SW 1271 (cell line): ENCODE measurements at regions not wholly inside any gene's neighbourhood (a gene's known extent, or its start where the extent isn't known, plus 50 kb on each side); places are given as distances from the start of the nearest gene placed in this dataset.
"Not testable (repeated sequence)": the region's sequence is repeated elsewhere in the genome, so short reads cannot be mapped to it uniquely, and the experiment has no call there.

ENCODE experiments used
- DNase-seq, 2 experiments: peaks; one replicate each; lab custom pipeline; 2025; lab: John Stamatoyannopoulos, UW

GRCh38 chr7:29701540-29701939 is 104.8 kb upstream of the WIPF3 start:
- DNase-seq = not testable (repeated sequence)

DNA sequence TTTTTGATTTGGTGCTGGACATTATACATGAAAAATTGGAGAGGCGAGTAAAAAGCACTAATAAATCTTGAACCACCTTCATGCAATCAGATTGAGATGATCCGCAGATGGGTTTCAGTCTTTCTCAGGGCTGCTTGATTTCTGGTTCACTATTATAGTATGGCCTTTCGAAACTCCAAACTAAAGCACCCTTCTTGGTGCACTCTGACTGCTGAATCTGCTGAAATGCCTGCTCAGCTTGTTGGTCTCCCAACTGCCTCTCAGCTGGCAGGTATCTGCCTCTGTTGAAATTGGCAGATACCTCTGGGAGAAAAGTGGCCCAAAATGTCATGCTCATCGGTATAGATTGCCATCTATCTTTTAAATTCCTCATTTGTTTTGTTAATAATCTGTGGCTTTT is 102.5 kb upstream of the WIPF3 start:
- not testable (repeated sequence) for DNase-seq

DNA sequence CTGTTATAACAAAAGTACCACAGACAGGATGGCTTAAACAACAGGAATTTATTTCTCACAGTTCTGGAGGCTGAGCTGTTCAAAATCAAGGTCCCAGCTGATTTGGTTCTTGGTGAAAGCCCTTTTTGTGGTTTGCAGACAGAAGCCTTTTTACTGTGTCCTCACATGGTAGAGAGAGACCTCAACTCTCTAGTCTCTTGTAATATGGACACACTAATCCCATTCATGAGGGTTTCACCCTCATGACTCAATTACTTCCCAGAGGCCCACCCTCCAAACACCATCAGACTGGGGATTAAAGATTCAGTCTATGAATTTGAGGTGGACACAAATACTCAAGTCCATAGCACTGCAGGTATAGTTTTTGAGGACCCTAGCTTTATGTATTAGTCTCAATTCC is 97.3 kb upstream of the WIPF3 start:
- DNase-seq = not testable (repeated sequence)

- DNase-seq = peak; percentile 73 to 87
Measured at GRCh38 chr7:29723127-29723526, 83.2 kb upstream of the WIPF3 start.

DNA sequence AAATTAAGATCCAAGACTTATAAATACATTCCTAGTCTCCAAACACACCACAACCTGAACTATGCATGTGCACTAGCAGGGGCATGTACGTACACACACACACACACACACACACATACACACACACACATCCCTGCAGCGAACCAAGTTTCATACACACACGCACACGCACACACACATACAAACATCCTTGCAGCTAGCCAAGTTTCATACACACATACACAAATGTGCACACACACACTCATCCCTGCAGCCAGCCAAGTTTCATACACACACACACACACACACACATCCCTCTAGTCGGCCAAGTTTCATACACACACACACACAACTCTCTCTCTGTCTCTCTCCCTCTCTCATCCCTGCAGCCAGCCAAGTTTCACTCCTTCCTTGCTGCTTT is 82.7 kb upstream of the WIPF3 start:
- DNase-seq = peak in 1 of 2 experiments; percentile 24

- not testable (repeated sequence) for DNase-seq
Measured at GRCh38 chr7:29729534-29730165, 76.7 kb upstream of the WIPF3 start.

DNA sequence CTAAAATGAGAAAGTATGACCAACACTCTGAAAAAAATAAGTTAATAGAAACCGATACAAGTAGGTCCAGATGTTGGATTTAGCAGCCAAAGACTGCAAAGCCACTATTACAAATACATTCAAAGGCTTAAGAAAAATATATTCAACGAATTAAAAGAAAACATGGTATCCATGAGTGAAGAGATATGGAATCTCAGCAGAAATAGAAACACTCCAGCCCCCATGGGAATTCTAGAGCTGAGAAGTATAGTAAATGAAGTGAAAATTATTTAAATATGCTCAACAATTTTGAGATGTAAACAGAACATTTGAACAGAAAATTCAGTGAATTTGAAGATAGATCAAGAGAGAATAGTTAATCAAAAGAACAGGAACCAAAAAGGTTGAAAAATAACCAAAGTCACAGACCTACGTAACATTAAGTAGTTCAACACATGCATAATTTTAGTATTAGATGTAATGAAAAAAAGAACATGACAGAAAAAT is 72.0 kb upstream of the WIPF3 start:
- DNase-seq = no peak

DNA sequence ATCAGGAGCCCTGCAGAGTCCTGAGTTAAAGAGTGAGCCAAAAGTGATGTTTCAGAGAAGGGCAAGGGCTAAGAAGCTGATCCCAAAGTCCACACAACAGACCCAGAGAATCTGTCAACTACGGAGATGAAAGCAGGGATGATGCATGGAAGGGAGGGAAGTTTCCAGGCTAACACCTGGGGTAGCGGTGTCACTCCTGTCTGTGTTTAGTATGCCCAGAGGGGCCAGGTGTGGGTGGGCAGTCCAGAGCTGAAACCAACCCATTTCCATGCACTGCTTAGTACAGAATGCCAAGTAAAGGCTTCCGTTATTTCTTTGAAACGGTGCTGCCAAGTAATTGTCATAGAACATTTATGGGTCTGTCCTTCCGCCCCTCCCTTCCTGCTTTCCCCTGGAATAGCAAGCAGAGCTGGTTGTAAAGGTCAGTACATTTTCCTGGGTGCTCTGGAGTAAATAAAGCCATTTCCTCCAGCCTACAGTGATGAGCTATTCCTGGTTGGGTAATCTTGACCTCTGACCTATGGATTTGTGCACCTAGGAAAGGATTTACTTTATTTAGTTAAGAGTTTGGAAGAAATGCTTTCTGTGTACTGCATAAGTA is 58.6 kb upstream of the WIPF3 start:
- DNase-seq = not testable (repeated sequence)

DNA sequence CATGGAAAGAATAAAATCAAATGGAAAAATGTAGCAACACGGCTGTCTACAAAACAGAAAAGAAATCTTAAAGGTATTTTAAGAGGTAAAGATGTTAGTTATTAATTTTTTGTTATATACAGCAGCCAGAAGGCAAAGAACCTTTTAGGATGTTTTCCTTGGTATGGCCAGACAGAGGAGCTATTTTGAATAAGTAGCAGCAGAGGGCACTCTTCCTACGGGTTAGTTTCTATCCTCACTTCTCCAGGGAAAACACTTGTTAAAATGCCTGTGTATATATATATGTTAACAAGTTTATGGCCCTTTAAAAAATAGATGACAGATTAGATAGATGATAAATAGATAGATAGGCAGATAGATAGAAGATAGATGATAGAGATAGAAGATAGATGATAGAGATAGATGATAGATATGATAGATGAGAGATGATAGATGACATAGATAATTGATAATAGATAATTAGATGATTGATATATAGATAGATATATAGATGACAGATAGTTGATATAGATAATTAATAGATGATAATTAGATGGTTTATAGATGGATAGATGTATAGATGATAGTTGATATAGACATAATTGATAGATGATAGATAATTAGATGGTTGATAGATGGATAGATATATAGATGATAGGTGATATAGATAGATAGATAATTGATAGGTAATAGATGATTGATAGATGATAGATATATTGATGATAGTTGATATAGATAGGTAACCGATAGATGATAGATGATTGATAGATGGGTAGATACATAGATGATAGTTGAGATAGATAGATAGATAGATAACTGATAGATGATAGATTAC is 57.8 kb upstream of the WIPF3 start:
- peak; percentile 20 to 80 for DNase-seq

DNA sequence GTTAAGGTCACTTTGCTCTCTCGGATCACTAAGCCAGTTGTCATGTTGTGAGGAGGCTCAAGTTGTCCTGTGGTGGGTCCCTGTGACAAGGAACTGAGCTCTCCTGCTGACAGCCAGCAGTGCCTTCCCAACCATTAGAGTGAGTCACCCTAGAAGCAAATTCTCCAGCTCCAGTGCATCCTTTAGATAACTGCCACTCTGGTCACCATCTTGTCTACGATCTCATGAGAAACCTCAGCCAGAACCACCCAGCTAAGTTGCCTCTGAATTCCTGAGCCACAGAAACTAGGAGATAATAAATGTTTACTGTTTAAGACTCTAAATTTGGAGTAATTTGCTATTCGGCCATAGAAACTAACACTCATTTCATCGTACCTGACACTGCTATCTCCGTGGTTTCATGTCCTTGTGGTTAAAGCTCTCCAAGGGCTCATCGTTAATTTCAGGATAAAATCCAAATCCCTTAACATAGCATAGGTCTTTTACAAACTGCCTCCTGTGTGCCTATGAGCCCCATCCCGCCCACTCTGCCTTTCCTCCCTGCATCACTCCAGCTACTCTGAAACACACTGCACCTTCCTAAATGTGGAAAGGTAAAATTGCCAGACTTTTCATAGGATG is 56.5 kb upstream of the WIPF3 start:
- DNase-seq = no peak

- DNase-seq = not testable (repeated sequence)
Measured at GRCh38 chr7:29750373-29750940, 55.9 kb upstream of the WIPF3 start.

- DNase-seq = not testable (repeated sequence)
Measured at GRCh38 chr7:29751012-29751411, 55.3 kb upstream of the WIPF3 start.

DNA sequence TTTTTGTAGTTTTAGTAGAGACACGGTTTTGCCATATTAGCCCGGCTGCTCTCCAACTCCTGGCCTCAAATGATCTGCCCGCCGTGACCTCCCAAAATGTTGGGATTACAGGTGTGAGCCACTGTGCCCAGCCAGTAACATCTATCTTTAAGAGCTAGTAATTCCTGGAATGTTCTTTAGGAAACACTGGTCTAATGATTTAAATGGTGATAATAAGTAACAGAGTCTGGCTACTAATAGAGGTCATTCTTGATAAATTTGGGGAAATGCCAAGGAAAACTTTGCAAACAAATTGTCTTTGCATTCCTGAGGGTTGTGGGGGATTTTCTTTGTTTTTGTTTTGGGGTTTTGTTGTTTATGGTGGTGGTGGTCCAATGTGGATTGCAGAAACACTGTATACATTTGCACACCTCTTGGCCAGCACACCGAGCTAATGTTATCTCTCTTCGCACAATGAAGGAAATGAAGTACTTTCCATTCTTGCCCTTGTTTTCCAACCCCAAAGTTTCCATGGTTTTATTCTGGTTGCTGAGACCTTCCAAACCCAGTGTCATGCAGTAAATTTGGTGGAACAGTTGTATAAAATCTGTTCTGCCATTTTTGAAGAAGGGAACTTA is 51.3 kb upstream of the WIPF3 start:
- DNase-seq = no peak
